ENCODE measurements at regions not wholly inside any gene's neighbourhood (a gene's known extent, or its start where the extent isn't known, plus 50 kb on each side); places are given as distances from the start of the nearest gene placed in this dataset.

- Histone ChIP-seq H3K4me1 (no peaks in the 10 kb centered on the region), H3K9me3 (peaks cover 0 to 18% of the 10 kb centered on the region in 2 donors), H3K36me3 (no peaks in the 10 kb centered on the region), H3K27ac (no peak overlapping the region), H3K27me3 (no peaks in the 10 kb centered on the region), H3K4me3 (no peak overlapping the region)
- peak in 2 of 4 donors; percentile 6 to 12 for DNase-seq
- no peak for TF ChIP-seq CTCF (IDR thresholded peaks at IDR 0.05)
- intact Hi-C loops (cut with DNase I), result no loop called here
- no peak for ATAC-seq
Measured at GRCh38 chr7:109734601-109735000, 1164.9 kb downstream of the DNAJB9 start.

GRCh38 chr7:109735881-109736280 lies 1166.2 kb downstream of the DNAJB9 start:
- no peak overlapping the region for H3K27ac ChIP-seq
- intact Hi-C loops (cut with DNase I), result no loop called here

GRCh38 chr7:109745677-109746410 lies 1176.2 kb downstream of the DNAJB9 start:
- no peak for ATAC-seq
- intact Hi-C loops (cut with DNase I), result no loop called here

More at GRCh38 chr7:109735881-109736280, 1166.2 kb downstream of the DNAJB9 start:
- Histone ChIP-seq H3K36me3 (no peaks in the 10 kb centered on the region), H3K9me3 (peaks cover 0 to 13% of the 10 kb centered on the region in 2 donors), H3K27me3 (no peaks in the 10 kb centered on the region), H3K4me1 (no peaks in the 10 kb centered on the region), H3K4me3 (no peak overlapping the region)
- ATAC-seq (no peak), DNase-seq (no peak)
- TF ChIP-seq CTCF (IDR thresholded peaks at IDR 0.05), result no peak

GRCh38 chr7:109751241-109751640 lies 1181.6 kb downstream of the DNAJB9 start:
- no peak overlapping the region for H3K27ac ChIP-seq
- intact Hi-C loops (cut with DNase I), result no loop called here
- no peaks in the 10 kb centered on the region for H3K4me1 ChIP-seq
- no peak for DNase-seq
- no peak for TF ChIP-seq CTCF (IDR thresholded peaks at IDR 0.05)
- H3K4me3 ChIP-seq, result no peak overlapping the region
- no peaks in the 10 kb centered on the region for H3K36me3 ChIP-seq
- no peaks in the 10 kb centered on the region for H3K27me3 ChIP-seq
- ATAC-seq, result no peak
- peaks cover 0 to 17% of the 10 kb centered on the region in 2 donors for H3K9me3 ChIP-seq

More at GRCh38 chr7:109745677-109746410, 1176.2 kb downstream of the DNAJB9 start:
- no peaks in the 10 kb centered on the region for H3K27me3 ChIP-seq
- H3K4me1 ChIP-seq, result no peaks in the 10 kb centered on the region
- DNase-seq, result no peak
- no peak overlapping the region for H3K4me3 ChIP-seq
- H3K9me3 ChIP-seq, result peaks cover 0 to 5% of the 10 kb centered on the region in 2 donors
- no peak for TF ChIP-seq CTCF (IDR thresholded peaks at IDR 0.05)
- no peaks in the 10 kb centered on the region for H3K36me3 ChIP-seq
- no peak overlapping the region for H3K27ac ChIP-seq

- DNase-seq (no peak), ATAC-seq (no peak)
- H3K27me3 ChIP-seq, result no peaks in the 10 kb centered on the region
- H3K36me3 ChIP-seq, result no peaks in the 10 kb centered on the region
- H3K4me3 ChIP-seq, result no peak overlapping the region
- H3K27ac ChIP-seq, result no peak overlapping the region
- intact Hi-C loops (cut with DNase I), result no loop called here
- peaks cover 0 to 13% of the 10 kb centered on the region in 2 donors for H3K9me3 ChIP-seq
- TF ChIP-seq CTCF (IDR thresholded peaks at IDR 0.05), result no peak
- no peaks in the 10 kb centered on the region for H3K4me1 ChIP-seq
Measured at GRCh38 chr7:109752068-109752467, 1182.4 kb downstream of the DNAJB9 start.
